HG03565 (cell line): ENCODE measurements at regions not wholly inside any gene's neighbourhood (a gene's known extent, or its start where the extent isn't known, plus 50 kb on each side); places are given as distances from the start of the nearest gene placed in this dataset.
"Not testable (repeated sequence)": the region's sequence is repeated elsewhere in the genome, so short reads cannot be mapped to it uniquely, and the experiment has no call there.

Experiments used
- ATAC-seq: cut with Tn5 transposase; IDR thresholded peaks from one replicate; pipeline ENCODE4 v1.9.1; 2021; ENCODE audit warnings: mild to moderate bottlenecking, moderate library complexity; ENCODE audit not compliant: unreplicated experiment

DNA sequence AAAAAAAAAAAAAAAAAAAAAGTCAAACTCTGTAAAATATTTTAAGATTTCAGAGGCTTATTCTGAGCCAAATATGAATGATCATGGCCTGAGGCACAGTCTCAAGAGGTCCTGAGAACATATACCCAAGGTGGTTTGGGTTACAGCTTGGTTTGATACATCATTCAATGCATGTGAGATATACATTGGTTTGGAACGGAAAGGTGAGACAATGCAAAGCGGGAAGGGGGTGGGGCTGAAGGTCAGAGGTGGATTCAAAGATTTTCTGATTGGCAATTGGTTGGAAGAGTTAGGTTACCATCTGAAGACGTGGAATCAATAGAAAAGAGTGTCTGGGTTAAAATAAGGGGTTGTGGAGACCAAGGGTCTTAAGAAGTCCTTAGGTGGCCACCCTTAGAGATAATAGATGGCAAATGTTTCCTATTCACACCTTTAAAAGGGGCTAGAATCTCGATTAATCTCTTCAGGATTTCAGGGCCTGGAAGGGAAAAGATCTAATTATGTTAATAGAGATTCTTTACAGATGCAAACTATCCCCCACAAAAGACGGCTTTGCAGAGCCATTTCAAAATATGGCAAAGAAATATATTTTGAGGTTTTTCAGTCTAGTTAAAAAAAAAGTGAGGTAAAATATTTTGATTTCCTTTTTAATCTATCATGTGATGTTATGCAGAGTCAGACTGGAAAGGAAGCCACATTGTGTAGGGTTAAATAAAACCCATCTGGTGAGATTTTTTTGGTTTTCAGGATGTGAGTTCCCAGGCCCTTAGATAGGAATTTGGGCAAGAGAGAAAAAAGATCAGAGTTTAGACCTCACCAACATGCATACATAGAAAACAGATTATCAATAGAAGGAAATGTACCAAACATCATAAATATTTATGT lies 173.8 kb upstream of the CNOT2 start:
- no peak for ATAC-seq

- ATAC-seq = no peak
Observed at GRCh38 chr12:70070494-70071007, 172.7 kb upstream of the CNOT2 start.

DNA sequence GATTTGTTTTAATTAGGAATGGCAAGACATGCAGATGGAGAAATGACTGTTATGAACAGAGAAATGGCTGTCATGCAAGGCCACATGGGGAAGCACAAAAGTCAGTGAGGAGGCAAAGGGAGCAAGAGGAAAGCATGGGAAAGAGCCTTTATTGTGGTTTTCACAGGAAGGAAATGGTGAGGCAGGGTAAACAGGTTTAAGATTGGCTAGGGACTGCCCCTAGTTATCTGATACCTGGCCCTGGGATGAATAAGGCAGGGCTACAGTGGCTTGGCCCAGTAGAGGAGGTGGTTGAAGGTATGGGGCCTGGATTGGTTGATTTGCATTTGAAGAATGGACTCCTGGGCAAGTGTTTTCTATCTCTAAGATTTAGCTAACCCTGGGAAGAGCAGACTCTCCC lies 168.7 kb upstream of the CNOT2 start:
- no peak for ATAC-seq

DNA sequence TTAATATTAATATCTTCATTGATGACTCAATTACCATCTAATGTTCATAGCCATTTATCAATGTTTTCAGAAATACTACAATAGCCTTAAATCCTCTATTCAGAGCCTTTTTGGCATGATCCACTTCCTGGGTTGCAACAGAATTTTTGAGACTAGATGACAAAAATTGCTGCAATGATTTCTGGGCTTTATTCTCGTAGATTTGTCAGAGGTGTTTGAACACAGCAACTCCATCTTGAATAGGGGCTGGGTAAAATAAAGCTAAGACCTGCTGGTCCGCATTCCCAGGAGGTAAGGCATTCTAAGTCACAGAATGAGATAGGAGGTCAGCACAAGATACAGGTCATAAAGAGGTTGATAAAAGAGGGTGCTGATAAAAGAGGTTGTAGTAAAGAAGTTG lies 165.8 kb upstream of the CNOT2 start:
- ATAC-seq = no peak

GRCh38 chr12:70078161-70078560 lies 165.1 kb upstream of the CNOT2 start:
- no peak for ATAC-seq

DNA sequence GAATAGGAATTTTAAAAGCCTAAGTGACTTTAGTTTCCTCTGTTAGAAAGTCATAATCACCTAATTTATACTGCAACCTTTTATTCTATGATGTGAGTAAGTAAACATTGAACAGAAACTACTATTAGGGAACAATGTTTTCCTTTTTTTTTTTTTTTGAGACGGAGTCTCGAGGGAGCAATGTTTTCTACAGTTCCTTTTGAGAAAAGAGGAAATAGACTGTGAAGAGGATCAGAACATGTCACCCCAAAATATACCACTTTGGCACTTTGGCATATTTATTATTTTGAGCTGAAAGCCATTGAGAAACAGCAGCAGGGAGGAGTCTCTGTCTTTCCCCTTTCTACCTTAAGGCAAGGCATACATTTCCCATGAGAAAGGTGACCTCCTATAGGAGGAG lies 162.7 kb upstream of the CNOT2 start:
- ATAC-seq = no peak

- no peak for ATAC-seq
Observed at GRCh38 chr12:70082997-70083676, 160.1 kb upstream of the CNOT2 start.

DNA sequence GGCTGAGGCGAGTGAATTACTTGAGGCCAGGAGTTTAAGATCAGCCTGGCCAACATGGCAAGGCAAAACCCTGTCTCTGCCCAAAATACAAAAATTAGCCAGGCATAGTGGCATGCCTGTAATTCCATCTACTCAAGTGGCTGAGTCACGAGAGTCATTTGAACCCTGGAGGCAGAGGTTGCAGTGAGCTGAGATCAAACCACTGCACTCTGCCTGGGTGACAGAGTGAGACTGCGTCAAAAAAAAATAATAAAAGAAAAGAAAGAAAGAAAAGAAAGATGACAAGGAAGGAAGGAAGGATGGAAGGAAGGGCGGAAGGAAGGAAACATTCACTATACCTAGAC lies 159.6 kb upstream of the CNOT2 start:
- no peak for ATAC-seq

DNA sequence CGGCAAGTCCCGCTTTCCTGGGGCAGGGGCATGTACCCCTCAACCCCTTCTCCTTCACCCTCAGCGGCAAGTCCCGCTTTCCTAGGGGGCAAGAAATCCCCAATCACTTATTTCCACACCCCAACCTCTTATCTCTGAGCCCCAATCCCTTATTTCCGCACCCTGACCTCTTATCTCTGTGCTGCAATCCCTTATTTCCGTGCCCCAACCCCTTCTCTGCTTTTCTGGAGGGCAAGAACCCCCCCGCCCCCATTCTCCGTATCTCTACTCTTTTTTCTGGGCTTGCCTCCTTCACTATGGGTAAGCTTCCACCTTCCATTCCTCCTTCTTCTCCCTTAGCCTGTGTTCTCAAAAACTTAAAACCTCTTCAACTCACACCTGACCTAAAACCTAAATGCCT lies 156.9 kb upstream of the CNOT2 start:
- not testable (repeated sequence) for ATAC-seq

DNA sequence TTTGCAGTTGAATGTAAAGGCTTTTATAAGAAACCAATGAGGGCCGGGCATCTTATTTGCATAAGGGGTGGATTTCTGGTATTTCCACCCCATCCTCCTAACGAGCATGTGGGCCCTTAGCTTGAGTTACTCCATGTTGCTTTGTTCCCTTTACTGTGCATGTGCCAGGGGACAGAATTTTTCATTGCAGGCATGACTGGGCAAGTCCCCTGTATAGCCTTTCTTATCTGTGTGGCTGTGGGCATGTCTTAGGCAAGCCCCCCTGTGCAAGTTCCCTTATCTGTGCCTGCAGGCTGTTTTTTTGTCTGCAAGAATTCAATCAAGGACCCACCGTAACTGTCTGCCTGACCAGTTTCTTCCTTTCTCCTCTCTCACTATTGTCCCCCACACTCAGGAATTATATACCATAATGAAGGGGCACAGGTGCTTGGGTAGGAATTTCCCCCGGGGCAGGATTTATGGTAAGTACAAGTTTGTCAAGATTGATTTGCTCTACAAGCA lies 152.2 kb upstream of the CNOT2 start:
- no peak for ATAC-seq

- ATAC-seq = no peak
Observed at GRCh38 chr12:70094467-70094866, 148.8 kb upstream of the CNOT2 start.

GRCh38 chr12:70096759-70097410 lies 146.3 kb upstream of the CNOT2 start:
- ATAC-seq = no peak

GRCh38 chr12:70101064-70101463 lies 142.2 kb upstream of the CNOT2 start:
- ATAC-seq = no peak

DNA sequence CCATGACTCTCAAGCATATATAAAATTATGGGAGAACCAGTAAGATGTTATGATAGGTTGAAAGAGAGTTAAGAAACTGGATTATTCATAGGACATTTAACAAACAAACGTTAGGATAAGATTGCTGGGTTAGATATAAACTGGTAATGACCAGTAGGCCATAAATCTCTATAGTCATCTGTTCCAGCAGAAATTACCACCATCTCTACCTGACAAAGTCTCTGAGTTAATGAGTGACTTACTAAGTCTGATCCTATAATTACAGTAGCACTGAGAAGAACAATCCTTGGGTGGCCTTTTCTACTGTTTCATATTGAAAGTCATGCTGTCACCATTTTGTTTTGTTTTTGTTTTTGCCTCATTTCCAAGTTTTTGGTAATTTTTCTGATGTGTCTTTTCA lies 136.9 kb upstream of the CNOT2 start:
- ATAC-seq = no peak

DNA sequence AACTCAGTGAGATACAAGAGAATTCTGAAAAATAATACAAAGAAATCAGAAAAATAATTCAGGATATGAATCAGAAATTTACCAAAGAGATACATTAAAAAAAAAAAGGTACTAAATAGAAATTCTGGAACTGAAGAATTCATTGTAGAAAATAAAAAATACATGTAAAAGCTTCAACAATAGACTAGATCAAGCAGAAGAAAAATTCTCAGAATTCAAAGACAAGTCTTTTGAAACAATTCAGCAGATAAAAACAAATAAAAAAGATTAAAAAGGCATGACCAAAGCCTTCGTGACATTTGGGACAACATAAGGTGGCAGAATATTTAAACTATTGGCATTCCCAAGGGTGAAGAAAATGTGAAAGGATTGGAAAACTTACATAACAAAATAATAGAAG lies 133.1 kb upstream of the CNOT2 start:
- ATAC-seq = no peak

GRCh38 chr12:70117670-70118069 lies 125.6 kb upstream of the CNOT2 start:
- ATAC-seq = no peak

DNA sequence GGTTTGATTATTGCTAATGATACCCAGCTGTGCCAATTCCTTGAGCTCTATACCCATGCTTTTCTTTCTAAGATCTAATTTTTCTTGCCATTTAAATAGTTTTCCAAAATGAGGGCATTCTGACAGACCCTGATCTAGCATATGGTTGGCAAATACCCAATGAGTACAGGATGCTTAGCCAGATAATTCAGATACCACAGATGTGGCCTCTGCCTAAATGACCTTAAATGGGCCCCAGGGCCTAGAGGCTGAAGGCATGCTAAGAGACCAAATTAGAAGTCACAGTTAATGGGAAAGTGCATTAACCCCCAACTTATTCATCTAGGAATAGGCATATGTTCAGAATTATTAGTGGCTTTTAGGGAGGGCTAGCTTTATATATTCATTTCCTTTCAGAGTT lies 122.3 kb upstream of the CNOT2 start:
- no peak for ATAC-seq

DNA sequence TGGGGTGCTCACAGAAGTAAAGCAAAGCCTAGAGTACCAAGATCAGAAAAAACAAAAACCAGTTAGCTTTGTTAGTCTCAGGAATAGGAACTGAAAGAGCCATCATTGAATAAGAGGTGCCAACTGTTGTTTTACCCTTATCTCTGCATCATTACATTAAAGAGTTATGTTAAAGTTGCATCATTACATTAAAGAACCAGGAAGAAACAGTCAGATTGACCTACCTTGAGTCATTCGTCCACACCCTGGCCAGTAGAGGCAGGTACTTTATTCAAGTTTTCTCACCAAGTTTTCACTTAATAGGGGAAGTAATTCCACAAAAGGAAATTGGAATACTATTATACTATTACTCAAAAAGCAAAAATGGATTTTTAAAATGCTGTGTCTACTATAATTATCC lies 121.7 kb upstream of the CNOT2 start:
- ATAC-seq = no peak

GRCh38 chr12:70122804-70123203 lies 120.4 kb upstream of the CNOT2 start:
- ATAC-seq = no peak

GRCh38 chr12:70149013-70149412 lies 94.2 kb upstream of the CNOT2 start:
- no peak for ATAC-seq

GRCh38 chr12:70149665-70150064 lies 93.6 kb upstream of the CNOT2 start:
- ATAC-seq = no peak

DNA sequence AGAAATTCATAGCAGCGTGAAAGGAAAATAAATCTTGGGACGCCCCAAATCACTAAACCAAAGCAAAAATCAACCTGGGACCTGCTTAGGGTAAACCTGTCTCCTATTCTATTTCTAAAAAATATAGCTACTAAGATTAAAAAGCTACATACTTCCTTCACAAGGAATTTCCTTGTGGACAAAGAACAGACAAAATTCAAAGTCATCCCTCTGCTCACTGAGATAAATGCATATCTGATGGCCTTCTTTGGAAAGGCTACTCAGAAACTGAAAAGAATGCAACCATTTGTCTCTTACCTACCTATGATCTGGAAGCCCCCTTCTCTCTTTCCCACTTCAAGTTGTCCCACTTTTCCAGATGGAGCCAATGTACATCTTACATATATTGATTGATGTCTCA lies 93.0 kb upstream of the CNOT2 start:
- ATAC-seq = no peak
